HG03196 (cell line): ENCODE measurements at regions not wholly inside any gene's neighbourhood (a gene's known extent, or its start where the extent isn't known, plus 50 kb on each side); places are given as distances from the start of the nearest gene placed in this dataset.

Experiments
- ATAC-seq: cut with Tn5 transposase; IDR thresholded peaks from one replicate; pipeline ENCODE4 v1.9.1; 2021; ENCODE audit not compliant: unreplicated experiment

- no peak for ATAC-seq
Measured at GRCh38 chr3:72571052-72571451, 277.2 kb downstream of the SHQ1 start.

DNA sequence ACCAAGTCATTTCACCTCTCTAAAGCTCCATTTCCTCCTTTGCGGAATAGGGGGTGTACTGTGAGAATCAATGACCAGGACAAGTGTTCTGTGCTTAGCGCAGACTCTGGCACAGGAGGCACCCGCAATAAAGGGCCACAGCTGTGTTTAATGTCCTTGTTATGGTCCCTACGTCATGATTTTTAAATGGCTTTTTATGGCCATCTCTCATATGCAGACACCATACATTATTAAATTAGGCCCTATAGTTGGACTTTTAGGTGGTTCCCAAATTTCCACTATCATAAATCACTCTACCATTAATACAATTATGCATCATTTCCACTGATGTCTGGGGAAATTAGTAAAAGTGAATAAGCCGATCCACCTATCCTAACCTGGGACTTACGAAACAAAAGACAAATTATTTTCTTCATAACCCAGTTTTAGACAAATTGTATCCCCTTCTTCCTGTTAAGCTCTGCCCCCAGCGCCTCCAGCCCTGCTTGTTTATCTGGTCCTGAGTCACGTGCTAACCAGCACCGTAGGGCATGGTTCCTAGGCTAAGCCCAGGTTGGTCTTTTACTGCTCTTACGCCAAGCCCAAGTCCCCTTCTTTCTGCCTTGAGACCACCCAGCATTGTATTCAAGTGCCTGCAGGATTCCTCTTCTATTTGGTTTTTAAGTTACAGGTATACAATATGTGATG is 278.3 kb downstream of the SHQ1 start:
- ATAC-seq = no peak

GRCh38 chr3:72568083-72568482 is 280.2 kb downstream of the SHQ1 start:
- no peak for ATAC-seq

DNA sequence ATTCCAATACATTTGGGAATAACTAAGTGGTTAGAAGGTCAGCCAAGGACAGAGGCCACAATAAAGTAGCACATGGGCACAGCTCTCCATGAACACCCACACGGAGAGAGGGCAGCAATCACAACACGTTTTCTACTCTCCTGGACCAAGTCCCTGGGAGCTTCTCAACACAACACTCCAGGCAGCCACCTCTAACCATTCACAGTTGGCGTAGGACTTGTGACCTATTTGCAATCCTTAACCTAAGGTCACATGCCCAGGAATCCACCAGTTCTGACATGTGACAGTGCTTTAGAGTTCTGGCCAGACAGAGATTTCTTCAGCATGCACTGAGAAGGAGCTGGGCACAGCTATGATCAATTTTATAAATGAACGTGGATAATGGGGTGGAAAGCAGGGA is 280.8 kb downstream of the SHQ1 start:
- no peak for ATAC-seq

DNA sequence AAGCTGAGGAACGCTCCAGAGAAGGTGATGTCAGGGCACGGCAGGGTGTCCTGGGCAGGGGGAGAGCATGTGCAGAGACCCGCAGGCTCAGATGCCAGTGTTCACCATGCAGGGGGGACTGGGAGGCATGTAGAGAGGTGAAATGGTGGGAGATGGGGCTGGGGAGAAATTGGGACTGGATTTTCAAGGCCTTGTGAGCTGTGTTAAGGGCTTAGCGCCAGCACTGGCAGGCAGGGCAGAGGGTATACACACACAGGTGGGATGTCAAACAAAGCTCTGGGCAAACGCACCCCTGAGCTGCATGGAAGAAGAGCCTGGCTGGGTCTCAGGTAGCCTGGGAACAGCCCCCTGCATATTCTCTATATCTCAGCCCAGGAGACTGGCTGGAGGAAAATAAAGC is 282.7 kb downstream of the SHQ1 start:
- ATAC-seq = no peak

- no peak for ATAC-seq
Measured at GRCh38 chr3:72563690-72564370, 284.4 kb downstream of the SHQ1 start.

- ATAC-seq = no peak
Measured at GRCh38 chr3:72560846-72561675, 287.2 kb downstream of the SHQ1 start.

DNA sequence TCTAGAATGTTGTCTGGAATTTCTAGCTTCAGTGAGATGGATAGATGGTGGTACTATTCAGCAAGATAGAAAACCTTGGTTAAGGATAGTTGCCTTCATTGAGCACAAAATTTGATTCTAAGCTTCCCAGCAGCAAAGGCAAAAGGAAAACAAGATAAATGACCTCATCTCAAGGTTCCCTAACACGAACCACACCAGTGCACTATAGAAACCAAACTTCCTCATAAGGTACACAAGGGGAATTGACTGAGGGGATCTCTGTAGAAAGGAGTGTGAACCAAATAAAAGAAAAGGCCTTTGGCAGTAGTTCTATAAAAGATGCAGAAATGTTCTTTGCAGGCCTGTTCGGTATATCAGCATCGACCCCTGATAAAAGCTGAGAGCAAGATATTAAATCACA is 288.9 kb downstream of the SHQ1 start:
- no peak for ATAC-seq

- ATAC-seq = no peak
Measured at GRCh38 chr3:72558001-72558400, 290.2 kb downstream of the SHQ1 start.

GRCh38 chr3:72555714-72556113 is 292.5 kb downstream of the SHQ1 start:
- ATAC-seq = no peak

- ATAC-seq = no peak
Measured at GRCh38 chr3:72554689-72555088, 293.6 kb downstream of the SHQ1 start.

GRCh38 chr3:72553298-72553697 is 294.9 kb downstream of the SHQ1 start:
- no peak for ATAC-seq

DNA sequence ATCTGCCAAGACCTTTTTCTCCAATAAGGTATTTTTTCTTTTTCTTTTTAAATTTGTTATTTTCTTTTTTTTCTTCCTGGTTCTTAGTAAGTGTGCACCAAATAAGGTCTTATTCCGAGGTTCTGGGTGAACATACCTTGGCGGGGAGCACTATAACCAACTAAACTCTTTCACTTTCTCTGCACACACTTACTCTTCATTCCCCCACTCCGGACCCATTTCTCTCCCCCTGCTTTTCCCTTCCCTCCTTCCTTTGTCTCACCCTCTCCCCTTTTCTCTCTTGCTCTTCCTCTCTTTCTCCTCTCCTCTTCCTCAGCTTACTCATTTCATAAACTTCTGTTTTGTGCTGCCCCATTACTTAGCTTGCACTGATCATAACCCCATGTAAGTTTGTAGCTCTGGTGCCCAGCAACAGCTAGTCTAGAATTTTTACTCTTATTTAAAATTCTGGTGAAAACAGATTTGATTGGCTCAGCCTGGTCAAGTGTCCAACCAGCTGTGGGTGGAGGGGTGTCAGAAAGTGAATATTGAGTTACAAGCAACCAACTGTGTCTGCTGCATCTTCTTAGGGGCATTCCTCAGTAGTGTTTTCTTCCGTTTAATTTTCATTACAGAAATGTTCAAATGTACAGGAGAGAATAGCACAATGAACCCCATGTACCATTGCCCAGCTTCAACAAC is 297.5 kb downstream of the SHQ1 start:
- ATAC-seq = no peak

DNA sequence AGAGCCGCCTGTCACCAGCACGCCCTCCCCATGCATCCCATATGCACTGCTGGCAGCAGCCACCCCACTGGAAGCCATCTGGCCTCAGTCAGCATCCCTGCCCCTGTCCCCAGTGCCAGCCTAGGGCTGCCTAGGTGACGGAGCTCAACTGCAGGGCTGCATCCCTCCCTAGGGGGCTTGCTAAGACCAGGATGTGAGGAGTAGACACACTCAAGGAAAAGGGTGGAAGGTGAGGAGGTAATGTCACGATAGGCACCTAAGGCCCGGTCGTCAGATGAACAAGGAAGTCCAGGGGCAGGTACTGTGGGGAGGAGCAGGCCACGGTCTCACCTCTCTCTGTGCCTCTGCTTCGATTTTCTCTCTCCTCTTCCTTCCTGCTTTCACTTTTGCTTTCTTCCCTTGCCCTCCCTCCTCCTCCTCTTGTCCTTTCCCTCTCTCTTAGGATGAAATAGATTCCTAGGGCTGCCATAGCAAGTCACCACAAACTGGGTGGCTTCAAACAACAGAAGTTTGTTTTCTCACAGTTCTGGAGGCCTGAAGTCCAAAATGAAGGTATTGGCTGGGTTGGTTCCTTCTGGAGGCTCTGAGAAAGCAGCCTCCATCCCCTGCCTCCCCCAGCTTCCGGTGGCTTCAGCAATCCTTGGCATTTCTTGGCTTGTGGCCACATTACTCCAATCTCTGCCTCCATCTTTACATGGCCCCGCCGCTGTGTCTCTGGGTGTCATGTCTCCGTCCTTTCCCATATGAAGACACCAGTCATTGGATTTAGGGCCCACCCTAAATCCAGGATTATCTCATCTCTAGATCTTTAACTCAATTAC is 298.3 kb downstream of the SHQ1 start:
- ATAC-seq = no peak

GRCh38 chr3:72548981-72549380 is 299.3 kb downstream of the SHQ1 start:
- no peak for ATAC-seq

- no peak for ATAC-seq
Measured at GRCh38 chr3:72548461-72548860, 299.8 kb downstream of the SHQ1 start.

GRCh38 chr3:72547183-72547582 is 301.1 kb downstream of the SHQ1 start:
- no peak for ATAC-seq

GRCh38 chr3:72544239-72544638 is 304.0 kb downstream of the SHQ1 start:
- no peak for ATAC-seq

DNA sequence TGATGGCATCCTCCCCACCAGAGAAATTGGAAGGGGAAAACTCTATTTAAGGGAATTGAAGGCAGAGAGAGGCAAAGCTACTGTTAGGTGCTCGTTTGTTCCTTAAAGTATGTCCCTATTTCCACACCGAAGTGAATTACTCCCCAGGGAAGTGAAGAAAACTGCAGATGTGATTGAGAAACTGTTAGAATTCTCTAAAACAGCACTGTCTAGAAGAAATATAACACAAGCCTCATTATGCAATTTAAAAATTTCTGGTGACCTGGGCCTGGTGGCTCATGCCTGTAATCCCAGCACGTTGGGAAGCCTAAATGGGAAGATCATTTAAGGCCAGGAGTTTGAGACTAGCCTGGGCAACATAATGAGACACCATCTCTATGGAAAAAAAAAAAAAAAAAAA is 305.0 kb downstream of the SHQ1 start:
- ATAC-seq = no peak

DNA sequence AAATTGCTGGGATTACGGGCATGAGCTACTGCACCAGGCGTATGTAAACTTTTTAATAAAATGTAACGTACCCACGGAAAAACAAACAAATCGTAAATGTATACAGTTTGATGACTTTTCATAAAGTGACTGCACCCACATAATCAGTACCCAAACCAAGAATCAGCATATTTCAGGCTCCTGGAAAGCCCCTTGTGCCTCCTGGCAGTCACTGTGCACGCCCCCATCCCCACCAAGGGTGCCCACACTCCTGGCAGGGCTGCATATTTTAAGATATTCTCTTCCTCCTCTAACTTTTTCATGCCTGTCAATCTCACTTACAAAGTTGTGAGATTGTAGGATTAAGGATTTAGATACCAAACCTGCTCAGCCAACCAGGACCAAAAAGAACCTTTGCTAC is 305.5 kb downstream of the SHQ1 start:
- ATAC-seq = no peak

- no peak for ATAC-seq
Measured at GRCh38 chr3:72539856-72540255, 308.4 kb downstream of the SHQ1 start.
